IPS DF 6.9 (cell line): ENCODE measurements at regions not wholly inside any gene's neighbourhood (a gene's known extent, or its start where the extent isn't known, plus 50 kb on each side); places are given as distances from the start of the nearest gene placed in this dataset.
A peak's percentile ranks its signal among the peaks of the same experiment; 100 is the strongest.

ENCODE experiments used
- DNase-seq: peaks from one replicate; pipeline ENCODE4 v3.0.0-alpha.2; 2013; ENCODE audit warnings: low read depth, low spot score
- H3K27ac ChIP-seq: one replicate; pipeline ENCODE4 v1.5.1; 2013; ENCODE audit warnings: low read length, control low read depth
- H3K27me3 ChIP-seq: 2 replicates; pipeline ENCODE4 v1.6.1; 2013; ENCODE audit warnings: mild to moderate bottlenecking, low read length; ENCODE audit not compliant: control insufficient read depth, insufficient read depth
- H3K36me3 ChIP-seq: 2 replicates; pipeline ENCODE4 v1.6.1; 2013; ENCODE audit warnings: low read length; ENCODE audit not compliant: control insufficient read depth, insufficient read depth
- H3K4me1 ChIP-seq: 2 replicates; pipeline ENCODE4 v1.6.1; 2013; ENCODE audit warnings: low read length; ENCODE audit not compliant: control insufficient read depth, insufficient read depth
- H3K4me3 ChIP-seq: 2 replicates; pipeline ENCODE4 v1.5.1; 2013; ENCODE audit warnings: mild to moderate bottlenecking, low read length
- H3K9me3 ChIP-seq: 2 replicates; pipeline ENCODE4 v1.6.1; 2013; ENCODE audit warnings: low read length, inconsistent platforms; ENCODE audit not compliant: control insufficient read depth, insufficient read depth
- WGBS: extraction: QIAGEN DNeasy Blood & Tissue Kit; methylation state at CpG from one replicate; pipeline ENCODE4 v1.1.7; 2013; ENCODE audit warnings: mixed read lengths, missing lambda C conversion rate; ENCODE audit not compliant: insufficient read length, insufficient coverage; 5-methylcytosine and 5-hydroxymethylcytosine counted together

DNA sequence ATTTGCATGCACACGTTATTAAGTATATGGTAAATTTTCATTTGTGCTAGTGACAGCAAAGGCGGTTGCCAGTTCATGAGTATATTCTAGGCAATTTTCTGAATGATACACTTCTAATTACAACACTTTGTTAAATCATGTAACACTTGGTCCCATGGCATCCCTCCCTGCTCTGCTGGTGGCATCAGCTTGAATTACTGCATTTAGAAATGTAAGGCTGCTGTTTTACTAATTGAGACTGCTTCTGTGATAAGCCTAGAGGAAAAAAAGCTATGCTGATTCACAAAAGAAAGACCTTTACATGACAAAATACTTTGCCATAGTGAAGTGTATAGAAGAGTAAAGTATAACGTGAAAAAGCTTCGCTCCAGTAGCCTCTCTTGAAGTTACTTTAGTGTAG is 636.1 kb downstream of the KCNH5 start:
- H3K27ac ChIP-seq: no peak overlapping the region
- no peak for DNase-seq
- H3K36me3 ChIP-seq: no peaks in the 10 kb centered on the region
- H3K9me3 ChIP-seq: no peaks in the 10 kb centered on the region
- no peaks in the 10 kb centered on the region for H3K4me1 ChIP-seq
- no peaks in the 10 kb centered on the region for H3K27me3 ChIP-seq
- H3K4me3 ChIP-seq: no peak overlapping the region
- no CpG with 5 or more reads among the region's 4 CpGs for WGBS

DNA sequence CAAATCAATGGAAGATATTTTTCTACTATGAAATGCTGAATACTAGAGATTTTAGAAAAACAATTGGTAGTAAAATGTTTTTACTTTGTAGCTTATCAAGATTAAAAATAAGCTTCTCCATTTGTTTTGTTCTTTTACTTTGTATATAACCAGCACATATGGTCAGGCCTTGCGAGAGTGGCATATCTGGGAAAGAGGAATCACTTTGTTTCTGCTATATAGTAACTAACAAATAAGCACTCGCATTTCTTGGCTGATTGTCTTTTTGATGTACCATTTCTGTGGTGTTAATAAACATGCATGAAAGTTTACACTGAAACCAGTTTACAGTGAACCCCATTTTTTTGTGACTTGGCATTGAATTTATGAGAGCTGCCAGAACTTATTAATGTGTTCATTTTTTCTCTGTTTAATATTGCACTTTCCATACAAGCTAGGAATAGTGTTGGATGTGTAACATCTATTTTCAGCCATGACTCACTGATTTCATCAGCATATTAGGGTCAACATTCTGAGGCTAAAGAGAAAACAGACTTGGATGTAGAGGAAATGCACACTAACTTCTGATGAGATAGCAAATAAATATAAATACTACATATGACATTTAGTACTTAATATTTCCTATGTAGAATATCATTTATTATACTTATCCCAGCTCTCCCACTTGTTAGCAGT is 635.5 kb downstream of the KCNH5 start:
- no peaks in the 10 kb centered on the region for H3K27me3 ChIP-seq
- no CpG with 5 or more reads among the region's 2 CpGs for WGBS
- no peaks in the 10 kb centered on the region for H3K36me3 ChIP-seq
- no peak overlapping the region for H3K4me3 ChIP-seq
- no peaks in the 10 kb centered on the region for H3K4me1 ChIP-seq
- H3K9me3 ChIP-seq: no peaks in the 10 kb centered on the region
- no peak overlapping the region for H3K27ac ChIP-seq
- DNase-seq: no peak

DNA sequence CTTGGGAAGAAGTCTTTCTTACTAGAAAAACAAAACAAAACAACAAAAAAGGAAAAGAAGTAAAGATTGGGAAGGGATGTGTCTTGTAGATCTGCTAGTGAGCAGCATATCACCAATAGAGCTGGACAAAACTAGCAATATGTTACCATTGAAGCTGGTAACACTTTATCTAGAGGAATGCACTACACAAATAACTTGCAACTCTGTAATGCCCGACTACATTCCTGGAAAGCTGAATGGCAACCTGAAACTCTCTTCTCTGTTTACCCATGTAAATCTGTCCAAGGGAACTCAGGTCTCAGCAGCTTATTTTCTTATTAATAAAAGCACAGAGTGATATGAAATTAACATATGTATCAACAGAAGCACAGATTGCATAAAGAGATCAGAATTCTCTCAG is 624.4 kb downstream of the KCNH5 start:
- DNase-seq: no peak
- H3K4me3 ChIP-seq: no peak overlapping the region
- no peak overlapping the region for H3K27ac ChIP-seq
- H3K4me1 ChIP-seq: no peaks in the 10 kb centered on the region
- H3K36me3 ChIP-seq: no peaks in the 10 kb centered on the region
- H3K27me3 ChIP-seq: no peaks in the 10 kb centered on the region
- no CpG with 5 or more reads among the region's 1 CpG for WGBS
- H3K9me3 ChIP-seq: no peaks in the 10 kb centered on the region

DNA sequence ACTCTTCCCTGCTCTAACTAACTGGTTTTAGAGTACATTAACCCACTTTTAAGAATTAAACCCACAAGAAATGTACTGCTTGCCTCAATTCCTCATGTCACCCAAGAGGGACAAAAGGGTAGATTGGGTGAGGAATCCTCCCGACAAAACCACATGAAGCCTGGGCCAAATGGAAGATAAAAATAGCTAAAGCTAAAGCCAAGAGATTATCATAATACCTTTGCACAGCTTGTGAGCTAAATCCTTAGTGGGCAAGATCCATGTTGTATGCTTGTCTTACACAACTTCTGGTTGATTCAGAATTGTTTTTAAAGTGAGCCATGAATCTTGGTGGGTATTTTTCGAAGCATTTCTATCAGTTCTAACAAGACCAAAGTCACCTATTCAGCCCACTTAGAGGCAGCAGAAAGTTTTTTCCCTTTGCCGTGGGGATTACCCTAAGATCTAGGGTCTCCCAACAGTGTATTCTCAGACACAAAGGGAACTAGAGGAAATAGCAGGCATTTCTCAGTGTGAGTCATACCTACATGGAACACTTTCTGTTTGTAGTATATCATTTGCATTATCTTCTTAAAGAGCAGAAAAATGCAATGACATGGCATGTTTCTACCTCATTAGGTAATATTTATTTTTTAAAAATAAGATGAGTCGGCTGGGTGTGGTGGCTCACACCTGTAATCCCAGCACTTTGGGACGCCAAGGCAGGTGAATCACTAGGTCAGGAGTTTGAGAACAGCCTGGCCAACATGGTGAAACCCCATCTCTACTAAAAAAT is 616.6 kb downstream of the KCNH5 start:
- no CpG with 5 or more reads among the region's 5 CpGs for WGBS
- no peak for DNase-seq

DNA sequence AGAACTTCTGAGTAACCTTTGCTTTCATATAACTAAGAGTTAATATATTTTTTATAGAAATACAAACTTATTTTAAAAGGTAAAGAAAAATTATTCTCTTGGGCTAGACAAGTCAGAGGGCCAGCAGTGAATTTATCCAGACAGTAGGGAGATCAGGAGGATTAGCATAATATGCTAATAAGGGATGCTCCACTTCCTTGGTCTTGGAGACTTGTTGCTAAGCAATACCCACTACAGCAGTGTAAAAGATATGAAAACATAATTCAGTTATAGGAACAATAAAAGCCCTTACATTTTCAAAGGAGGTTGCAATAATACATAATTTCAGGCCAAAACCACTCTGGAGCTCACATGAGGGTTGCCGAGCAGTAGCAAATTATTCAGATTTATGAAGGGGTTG is 615.6 kb downstream of the KCNH5 start:
- Histone ChIP-seq H3K4me3 (no peak overlapping the region), H3K27me3 (no peaks in the 10 kb centered on the region), H3K4me1 (no peaks in the 10 kb centered on the region), H3K27ac (no peak overlapping the region), H3K9me3 (no peaks in the 10 kb centered on the region), H3K36me3 (no peaks in the 10 kb centered on the region)
- DNase-seq: no peak
- no CpG with 5 or more reads among the region's 1 CpG for WGBS

More for the DNA sequence above, 616.6 kb downstream of the KCNH5 start:
- H3K9me3 ChIP-seq: no peaks in the 10 kb centered on the region
- no peak overlapping the region for H3K27ac ChIP-seq
- H3K4me1 ChIP-seq: no peaks in the 10 kb centered on the region
- no peaks in the 10 kb centered on the region for H3K36me3 ChIP-seq
- H3K4me3 ChIP-seq: no peak overlapping the region
- no peaks in the 10 kb centered on the region for H3K27me3 ChIP-seq

DNA sequence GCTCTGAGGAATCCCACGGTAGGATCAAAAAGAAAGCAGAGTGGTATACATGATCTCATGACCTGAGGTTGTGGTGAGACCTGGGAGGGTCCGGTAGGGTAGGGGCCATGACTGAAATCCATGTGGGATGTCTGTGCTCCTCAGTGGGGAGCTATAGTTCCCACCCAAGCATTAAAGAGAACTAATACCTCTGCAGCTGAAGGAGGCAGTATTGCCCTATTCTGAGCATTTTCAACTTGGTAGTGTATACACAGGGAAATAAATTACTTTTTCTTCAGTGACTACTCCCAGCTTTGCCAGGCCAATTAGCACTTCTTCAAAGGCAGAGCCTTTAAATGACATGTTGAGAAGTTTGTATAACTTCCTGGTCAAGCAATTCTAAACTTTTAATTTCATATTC is 613.8 kb downstream of the KCNH5 start:
- no peak for DNase-seq
- Histone ChIP-seq H3K27ac (no peak overlapping the region), H3K9me3 (no peaks in the 10 kb centered on the region), H3K4me1 (no peaks in the 10 kb centered on the region), H3K27me3 (no peaks in the 10 kb centered on the region), H3K4me3 (no peak overlapping the region), H3K36me3 (no peaks in the 10 kb centered on the region)
- WGBS: no CpG with 5 or more reads among the region's 2 CpGs

DNA sequence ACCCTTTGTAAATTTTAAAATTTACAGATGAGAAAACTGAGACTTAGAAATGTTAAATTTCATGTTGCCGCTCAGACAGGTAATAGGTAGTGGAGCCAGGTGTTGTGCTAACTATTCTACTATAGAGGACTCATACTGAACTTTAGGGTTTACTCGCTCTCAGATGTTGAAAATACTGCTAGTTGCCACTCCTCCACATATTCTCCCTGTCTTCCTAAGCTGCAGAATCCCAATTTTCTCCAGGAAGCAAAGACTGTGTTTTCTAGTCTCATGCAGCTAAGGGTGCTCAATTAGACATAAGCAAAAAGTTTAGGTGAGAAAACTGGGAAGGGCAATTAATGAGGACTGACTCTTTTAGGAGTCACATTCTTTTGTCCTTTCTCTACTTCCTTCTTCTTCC is 612.3 kb downstream of the KCNH5 start:
- H3K4me3 ChIP-seq: no peak overlapping the region
- no peaks in the 10 kb centered on the region for H3K36me3 ChIP-seq
- WGBS: no CpG with 5 or more reads among the region's 2 CpGs
- no peaks in the 10 kb centered on the region for H3K27me3 ChIP-seq
- no peak overlapping the region for H3K27ac ChIP-seq
- no peak for DNase-seq
- no peaks in the 10 kb centered on the region for H3K4me1 ChIP-seq
- no peaks in the 10 kb centered on the region for H3K9me3 ChIP-seq

DNA sequence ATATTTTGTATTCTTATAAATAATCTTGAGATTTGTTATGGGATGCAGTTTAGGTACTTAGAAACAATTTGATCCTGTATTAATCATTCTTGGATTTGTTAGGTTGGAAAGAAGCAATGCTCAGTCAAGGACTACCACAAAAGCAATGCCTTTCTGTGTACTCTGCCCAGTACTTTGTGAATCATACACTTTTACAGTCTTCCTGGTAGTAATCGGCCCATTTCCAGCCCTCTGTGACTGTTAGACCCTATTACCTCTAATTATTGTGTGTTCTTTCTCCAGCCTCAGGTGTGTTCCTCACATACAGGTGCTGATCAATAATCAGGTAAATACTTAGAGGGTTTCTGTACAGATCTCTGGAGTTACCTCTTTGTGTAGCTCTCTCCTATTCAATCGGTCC is 609.0 kb downstream of the KCNH5 start:
- WGBS: no CpG with 5 or more reads among the region's 2 CpGs
- Histone ChIP-seq H3K27me3 (no peaks in the 10 kb centered on the region), H3K9me3 (no peaks in the 10 kb centered on the region), H3K4me1 (no peaks in the 10 kb centered on the region), H3K36me3 (no peaks in the 10 kb centered on the region), H3K27ac (no peak overlapping the region), H3K4me3 (no peak overlapping the region)
- DNase-seq: no peak

DNA sequence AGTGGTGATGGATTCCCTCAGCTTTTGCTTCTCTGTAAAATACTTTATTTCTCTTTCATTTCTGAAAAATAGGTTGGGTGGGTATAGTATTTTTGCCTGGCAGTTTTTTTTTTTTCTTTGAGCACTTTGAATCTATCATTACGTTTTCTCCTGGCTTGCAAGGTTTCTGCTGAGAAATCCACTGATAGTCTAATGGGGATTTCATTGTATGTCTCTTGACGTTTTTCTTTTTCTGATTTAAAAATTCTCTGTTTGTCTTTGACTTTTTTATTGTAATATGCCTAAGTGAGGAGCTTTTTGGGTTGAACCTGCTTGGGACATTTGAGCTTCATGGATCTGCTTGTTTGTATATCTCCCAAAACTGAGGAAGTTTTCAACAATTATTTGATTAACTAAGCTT is 606.0 kb downstream of the KCNH5 start:
- no peak overlapping the region for H3K4me3 ChIP-seq
- H3K9me3 ChIP-seq: no peaks in the 10 kb centered on the region
- H3K4me1 ChIP-seq: no peaks in the 10 kb centered on the region
- WGBS: no CpG with 5 or more reads among the region's 2 CpGs
- DNase-seq: no peak
- H3K27ac ChIP-seq: no peak overlapping the region
- no peaks in the 10 kb centered on the region for H3K27me3 ChIP-seq
- H3K36me3 ChIP-seq: no peaks in the 10 kb centered on the region

DNA sequence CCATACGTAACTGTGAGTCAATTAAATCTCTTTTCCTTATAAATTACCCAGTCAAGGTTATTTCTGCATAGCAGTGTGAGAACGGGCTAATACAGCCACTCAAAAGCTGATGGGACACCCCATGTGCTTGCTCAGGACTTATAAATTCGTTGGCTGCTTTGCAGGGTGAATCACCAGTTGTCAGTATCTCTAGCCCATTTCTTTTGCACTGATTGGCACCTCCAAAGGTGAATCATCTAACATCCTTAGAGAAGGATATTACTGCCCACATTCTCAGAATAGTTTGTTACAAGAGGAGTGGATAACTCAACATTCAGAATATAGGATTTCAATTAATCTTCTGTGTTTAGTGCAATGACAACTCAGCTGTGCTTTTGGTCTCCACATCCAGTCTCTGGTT is 601.5 kb downstream of the KCNH5 start:
- no CpG with 5 or more reads among the region's 3 CpGs for WGBS
- H3K4me1 ChIP-seq: no peaks in the 10 kb centered on the region
- no peak overlapping the region for H3K27ac ChIP-seq
- no peaks in the 10 kb centered on the region for H3K36me3 ChIP-seq
- H3K9me3 ChIP-seq: no peaks in the 10 kb centered on the region
- H3K4me3 ChIP-seq: no peak overlapping the region
- DNase-seq: no peak
- no peaks in the 10 kb centered on the region for H3K27me3 ChIP-seq

DNA sequence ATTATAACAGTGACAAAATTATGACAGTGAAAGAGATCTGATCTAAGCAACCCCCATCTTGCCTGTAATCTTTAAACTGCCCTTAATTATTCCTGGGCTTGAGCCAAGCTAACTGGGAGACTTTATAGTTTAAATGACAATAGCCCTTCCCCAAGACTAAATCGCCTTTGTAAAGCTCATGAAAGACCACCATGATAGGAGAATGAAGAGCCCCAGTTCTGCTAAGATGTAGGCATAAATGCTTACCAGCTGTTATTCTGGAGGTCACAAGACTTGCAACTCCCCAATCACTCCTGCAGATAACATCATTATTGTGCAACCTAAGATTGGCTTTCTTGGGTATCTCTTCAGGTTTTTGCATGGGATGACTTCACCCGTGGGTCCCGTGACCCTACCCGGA is 599.7 kb downstream of the KCNH5 start:
- Histone ChIP-seq H3K27me3 (no peaks in the 10 kb centered on the region), H3K4me3 (no peak overlapping the region), H3K36me3 (no peaks in the 10 kb centered on the region), H3K9me3 (no peaks in the 10 kb centered on the region), H3K27ac (no peak overlapping the region), H3K4me1 (no peaks in the 10 kb centered on the region)
- WGBS: no CpG with 5 or more reads among the region's 4 CpGs
- peak; percentile 20 for DNase-seq
